Stromal cell of bone marrow (primary cell): ENCODE measurements at regions not wholly inside any gene's neighbourhood (a gene's known extent, or its start where the extent isn't known, plus 50 kb on each side); places are given as distances from the start of the nearest gene placed in this dataset.

ENCODE experiments used
- DNase-seq: peaks from one replicate; pipeline ENCODE4 v3.0.0-alpha.2; 2012; ENCODE audit warnings: low read depth

DNA sequence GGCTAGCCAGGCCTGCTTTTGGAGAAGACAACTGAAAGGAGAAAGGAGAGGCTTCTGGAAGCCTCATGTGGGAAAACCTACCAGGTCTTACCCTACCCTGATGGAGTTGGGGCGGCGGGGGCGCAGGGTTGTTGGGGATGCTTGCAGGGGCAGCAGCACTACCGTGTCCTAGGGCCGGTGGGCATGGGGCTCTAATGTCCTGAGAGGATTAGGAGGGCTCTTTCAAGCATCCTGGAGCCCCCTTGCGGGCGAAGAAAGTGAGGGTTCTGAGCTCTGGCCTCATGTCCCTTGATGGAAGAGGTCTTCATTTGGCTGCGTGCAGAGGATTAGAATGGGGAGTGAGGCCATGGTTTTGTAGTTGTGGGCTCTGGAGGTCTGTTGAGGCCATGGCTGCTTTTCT lies 86.9 kb upstream of the PITX1 start:
- no peak for DNase-seq

DNA sequence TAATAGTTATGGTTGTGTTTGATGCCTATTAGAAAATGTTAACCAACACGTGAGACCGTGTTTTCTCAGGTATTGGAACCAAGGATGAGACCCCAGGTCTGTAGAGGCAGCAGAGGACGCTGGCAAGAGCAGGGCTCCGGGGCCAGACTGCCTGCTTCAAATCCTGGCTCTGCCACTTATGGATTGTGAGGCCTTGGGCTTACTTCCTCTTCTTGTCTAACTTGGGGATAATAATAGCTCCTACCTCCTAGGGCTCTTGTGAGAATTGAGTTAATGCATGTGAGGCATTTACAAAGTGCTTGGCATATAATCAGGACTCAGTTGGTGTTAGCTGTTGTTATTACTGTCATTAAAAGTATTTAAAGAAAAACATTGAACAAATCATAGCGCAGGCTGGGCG lies 85.5 kb upstream of the PITX1 start:
- DNase-seq = no peak

GRCh38 chr5:135117590-135117989 lies 83.6 kb upstream of the PITX1 start:
- no peak for DNase-seq

DNA sequence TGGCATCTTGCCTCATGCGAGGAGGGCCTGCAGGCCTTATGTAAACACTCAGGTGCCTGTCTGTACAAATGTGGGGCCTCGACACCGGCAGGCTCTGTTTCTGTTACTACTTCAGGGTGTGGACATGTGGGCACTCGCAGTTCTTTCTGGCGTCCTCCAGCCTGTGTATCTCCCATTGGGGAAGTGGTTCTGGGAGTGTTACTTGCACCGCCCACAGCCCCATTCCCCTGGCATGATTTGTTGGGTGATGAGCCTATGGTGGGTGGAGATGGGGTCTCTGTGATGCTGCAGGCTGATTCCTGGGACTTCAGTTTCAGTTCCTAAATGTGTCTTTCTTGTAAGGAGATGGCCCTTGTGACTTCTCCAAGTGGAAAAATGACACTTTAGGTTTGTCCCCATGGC lies 82.1 kb upstream of the PITX1 start:
- DNase-seq = no peak

DNA sequence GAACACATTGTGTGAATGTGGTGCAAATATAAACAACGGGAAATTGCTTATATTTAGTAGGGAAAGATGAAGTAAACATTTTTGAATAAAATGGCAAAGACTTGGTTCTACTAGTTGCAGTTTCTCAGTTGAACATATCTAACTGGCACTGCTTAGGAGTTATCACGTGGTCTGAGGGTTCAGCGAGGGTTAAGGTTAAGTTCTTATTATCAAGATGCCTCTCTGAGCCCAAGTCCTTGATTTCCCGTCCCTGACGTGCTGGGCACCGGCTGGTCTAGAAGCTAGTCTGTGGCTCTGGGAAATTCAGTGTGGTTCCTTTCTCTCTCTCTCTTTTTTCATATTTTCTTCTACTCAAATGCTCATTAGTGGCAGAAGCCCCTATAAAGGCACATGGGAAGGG lies 81.6 kb upstream of the PITX1 start:
- DNase-seq = no peak

- DNase-seq = no peak
Measured at GRCh38 chr5:135114759-135115158, 80.7 kb upstream of the PITX1 start.

DNA sequence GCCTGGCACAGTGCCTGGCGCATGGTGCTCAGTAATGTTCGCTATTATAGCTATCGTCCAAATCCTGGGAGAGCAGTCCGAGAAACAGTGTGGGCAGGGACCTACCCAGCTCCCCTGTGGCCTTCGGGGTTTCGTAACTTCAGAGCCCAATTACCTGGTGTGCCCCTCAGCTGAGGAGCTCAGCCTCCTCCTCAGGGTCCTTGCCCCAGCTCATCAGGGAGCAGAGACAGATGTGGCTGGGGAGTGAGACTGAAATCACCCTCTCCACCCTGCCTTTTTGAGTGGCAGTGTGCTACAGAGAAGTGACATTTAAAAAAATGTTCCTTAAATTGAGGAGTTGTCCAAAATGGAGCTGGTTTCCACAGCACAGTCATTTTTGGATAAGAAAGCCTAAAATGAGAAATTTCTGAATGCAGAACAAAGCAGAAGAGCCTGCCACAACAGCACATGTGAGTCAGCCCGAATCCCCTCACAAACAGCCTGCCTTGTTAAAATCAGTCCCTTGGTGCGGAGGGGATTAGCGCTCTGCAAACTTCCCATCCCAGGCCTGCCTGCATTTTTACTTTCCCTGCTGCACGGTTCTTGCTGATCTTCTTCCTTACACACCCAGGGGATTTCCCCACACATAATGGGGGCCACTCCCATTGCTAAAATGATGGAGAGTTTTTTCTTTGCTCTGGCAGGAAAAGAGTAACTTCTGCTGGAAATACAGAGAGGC lies 78.1 kb upstream of the PITX1 start:
- no peak for DNase-seq

DNA sequence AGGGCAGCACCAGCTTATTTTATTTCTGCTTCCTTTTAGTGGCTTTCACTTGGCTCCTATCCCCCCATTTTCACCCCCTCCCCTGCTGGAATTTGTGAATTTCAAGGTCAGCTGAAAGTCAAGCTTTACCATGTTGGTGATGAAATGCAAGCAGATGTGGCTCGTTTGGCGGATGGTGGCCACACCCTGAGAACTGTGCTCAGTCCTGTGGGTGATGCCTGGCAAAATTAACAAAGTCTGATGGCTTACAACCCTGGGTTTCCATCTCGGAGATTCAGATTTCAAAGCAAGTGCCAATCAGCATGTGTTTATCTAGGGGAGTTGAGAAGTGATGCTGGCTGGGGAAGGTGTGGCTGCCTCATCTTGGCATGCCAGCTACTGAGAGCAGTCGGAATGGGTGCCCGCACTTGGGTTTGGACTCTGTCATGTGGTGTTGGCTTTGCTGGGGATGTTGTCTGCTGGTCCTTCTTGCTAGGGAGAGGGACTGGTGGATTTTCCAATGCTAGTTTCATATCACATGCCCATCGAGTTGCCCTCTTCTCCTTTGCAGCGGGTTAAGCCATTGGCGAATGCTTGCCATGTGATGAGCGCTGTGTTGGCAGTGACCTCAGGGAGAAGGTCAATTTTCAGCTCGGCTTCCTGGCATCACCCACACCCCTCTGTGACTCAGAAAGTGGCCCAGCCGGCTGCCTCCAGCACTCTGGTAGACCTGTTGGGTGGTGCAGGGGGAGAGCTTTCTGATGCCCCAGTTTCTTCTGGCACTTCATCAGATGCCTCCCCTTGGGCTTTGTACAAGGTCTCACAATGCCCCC lies 77.0 kb upstream of the PITX1 start:
- no peak for DNase-seq

DNA sequence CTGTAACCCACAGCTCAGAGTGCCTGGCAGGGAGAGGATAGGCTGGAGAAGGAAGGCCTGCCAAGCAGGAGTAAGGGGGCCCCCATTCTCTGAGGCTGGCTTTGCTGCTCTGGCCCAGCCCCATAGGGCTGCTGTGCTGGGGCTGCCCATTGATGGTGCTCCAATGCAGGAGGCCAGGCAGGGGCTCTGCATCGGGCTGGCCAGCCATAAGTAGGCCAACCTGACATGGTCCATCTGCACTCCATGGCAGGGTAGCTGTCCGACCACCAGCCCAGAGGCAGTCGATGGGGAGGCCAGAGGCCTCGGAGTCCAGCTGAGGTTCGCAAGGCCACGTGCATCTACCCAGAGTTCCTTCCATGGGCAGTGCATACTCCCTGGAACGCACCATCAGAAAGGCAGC lies 75.0 kb upstream of the PITX1 start:
- no peak for DNase-seq

- DNase-seq = no peak
Measured at GRCh38 chr5:135108569-135108968, 74.5 kb upstream of the PITX1 start.

- no peak for DNase-seq
Measured at GRCh38 chr5:135107986-135108385, 74.0 kb upstream of the PITX1 start.

DNA sequence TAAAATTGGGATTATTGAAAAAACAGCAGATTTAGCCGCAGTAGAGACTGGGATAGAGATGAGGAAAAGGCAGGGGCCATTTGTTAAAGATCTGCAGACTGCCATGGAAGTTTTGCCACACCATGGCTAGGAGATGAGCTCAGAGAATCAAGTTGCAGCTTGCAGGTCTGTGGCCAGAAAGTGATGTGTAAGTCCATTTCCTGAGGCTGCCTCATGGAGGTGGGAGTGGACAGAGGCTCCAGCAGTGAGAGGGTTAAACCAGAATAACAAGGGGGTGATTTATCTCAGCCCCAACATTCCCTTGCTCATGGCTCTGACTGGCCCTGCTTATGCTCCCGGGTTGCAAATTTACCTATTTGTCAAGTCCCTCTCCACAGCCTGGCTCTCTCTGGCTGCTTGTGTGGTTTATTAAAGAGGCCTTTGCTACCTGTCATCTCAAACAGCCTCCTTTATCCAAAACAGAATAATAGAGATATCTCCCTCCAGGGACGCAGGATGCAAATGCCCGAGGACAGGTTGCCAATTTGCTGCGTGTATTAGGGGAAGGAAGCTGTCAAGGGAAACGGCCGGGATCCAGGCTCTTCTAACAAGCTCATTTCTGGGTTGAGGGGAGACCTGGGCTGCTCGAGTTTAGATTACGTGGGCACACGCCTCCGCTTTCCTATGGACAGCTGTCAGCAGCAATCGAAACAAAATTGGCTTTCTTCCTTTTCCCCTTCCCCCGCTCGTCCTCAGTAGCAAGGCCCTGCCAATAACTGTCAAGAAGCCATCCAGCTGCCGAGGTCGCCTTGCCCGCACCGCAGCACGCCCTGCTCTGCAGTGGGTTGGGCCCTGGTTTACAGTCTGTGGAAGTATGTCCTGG lies 72.8 kb upstream of the PITX1 start:
- DNase-seq = no peak

DNA sequence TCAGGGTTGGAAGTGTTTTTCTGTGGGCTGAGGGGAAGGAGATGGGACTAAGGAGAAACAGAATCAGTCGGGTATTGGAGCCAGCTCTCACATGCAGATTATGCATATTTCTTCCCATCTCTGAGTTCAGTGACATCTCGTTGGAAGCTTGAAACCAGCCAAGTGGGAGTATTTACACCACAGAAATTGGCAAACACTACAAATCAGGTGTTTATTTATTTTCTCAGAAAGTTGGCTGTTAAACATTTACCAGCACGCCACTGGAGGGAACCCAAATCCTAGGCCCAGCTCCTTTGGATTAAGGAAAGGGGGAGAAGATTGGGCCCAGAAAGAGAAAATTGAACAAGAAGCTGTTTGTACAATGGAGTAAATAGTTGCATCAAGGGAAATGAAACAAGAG lies 72.1 kb upstream of the PITX1 start:
- DNase-seq = no peak

DNA sequence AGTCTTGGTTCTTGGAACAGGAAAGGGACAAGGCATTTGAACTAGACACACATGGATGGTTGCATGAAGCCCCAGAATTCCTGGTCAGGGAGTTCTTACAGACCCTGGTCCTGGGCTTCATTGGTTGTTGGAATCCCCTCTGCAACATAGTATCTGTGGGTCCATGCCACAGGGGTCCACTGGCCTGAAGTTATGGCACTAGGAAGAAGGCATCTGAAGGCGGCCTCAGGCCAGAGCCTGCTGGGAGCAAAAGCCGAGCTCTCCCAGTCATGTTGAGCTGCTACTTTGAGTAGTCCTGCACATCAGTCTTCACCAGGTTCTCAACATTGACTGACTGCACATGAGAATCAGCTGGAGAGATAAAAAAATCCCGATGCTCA lies 71.1 kb upstream of the PITX1 start:
- no peak for DNase-seq

GRCh38 chr5:135103575-135103853 lies 69.5 kb upstream of the PITX1 start:
- no peak for DNase-seq

GRCh38 chr5:135102716-135103574 lies 68.9 kb upstream of the PITX1 start:
- DNase-seq = no peak

DNA sequence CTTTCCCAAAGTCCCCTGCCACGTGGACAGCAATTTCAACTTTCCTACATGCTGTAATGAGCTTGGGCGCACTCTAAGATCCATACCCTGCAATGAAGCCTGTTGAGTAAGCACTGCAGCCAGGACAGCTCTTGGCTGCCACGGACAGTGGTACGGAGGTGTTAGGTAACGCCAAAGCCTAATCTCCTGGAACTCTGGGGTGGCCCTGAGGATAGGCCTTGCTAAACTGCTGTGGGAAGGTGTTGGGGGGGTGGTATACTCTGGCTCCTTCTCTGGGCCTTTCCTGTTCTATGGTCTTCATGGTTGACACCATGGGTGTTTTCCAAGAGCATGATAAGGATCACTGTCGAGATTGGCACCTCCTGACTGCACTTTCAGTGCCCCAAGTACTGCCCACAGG lies 66.4 kb upstream of the PITX1 start:
- no peak for DNase-seq

DNA sequence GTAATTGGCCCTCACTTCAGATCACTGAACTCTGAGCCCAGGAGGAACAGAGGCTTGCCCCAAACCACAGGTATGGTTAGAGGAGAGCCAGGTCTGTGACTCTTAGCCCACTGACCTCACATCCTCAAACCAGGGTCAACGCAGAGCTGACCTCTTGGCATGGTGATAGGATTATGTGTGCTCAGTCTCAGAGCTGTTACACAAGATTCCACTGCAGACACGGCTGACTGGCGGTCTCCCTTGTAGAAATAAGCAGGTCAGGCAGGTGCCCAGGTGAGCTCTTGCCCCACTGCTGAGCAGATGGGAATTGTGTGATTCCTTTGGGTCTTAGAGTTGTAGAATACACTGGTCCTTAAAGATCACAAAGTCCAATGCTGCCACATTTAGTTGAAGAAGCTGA lies 66.0 kb upstream of the PITX1 start:
- no peak for DNase-seq

- DNase-seq = no peak
Measured at GRCh38 chr5:135097390-135097789, 63.4 kb upstream of the PITX1 start.

DNA sequence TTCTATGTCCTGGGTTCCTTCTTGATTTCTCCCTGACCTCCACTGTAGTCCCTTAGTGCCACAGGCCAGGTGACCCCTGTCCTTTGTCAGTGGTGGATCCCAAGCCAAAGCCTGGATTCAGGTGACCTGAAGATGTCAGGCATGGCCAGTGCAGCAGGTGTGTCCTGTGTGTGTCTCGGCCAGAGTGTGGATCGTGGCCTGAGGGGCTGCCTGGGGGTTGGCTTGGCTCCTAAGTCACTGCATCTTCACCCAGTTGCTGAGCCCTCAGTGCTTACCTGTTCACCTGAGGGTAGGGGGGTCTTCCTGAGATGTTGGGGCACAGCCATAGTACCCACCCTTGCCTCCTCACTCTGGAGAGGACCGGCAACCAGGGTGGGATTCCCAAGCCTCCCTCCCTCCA lies 61.8 kb upstream of the PITX1 start:
- DNase-seq = no peak

DNA sequence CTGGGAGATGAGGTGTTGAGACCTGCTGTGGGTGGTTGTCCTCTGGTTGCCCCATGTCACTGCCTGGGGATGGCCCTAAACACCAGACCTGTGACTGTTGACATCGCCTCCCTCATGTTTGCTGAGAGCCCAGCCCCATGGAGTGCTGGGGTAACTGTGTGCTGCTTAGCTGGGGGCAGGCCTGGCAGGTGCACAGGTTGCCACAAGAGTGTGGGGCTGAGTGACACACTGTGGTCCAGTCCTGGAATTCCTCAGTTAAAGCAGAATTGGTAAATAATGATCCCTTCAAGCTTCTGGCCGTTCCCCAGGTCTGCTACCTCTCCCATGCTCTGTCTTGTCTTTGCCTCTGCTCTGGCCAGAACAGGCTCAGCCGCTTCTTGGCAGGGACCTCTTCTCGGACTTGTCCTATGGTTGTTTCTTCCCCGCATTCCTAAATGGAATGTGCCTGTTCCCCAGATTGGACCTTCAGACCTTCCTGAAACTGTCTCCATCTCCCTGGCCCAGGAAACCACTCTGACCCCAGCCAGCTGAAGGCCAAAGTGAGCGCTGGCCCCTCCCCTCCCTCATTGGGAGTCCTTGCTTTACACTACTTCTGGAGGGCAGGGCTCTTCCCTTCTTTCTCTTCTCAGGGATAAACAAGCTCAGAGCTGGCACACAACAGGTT lies 61.2 kb upstream of the PITX1 start:
- no peak for DNase-seq
